Ishikawa (cell line): ENCODE measurements at regions not wholly inside any gene's neighbourhood (a gene's known extent, or its start where the extent isn't known, plus 50 kb on each side); places are given as distances from the start of the nearest gene placed in this dataset.

Experiments used
- CEBPB ChIP-seq: IDR thresholded peaks from 2 replicates; pipeline ENCODE4 v1.6.1; 2012
- CREB1 ChIP-seq: IDR thresholded peaks from 2 replicates; pipeline ENCODE4 v1.6.1; 2012; ENCODE audit warnings: low read depth
- EGR1 ChIP-seq: IDR thresholded peaks from 2 replicates; pipeline ENCODE4 v1.6.1; 2012
- EP300 ChIP-seq: IDR thresholded peaks from 2 replicates; pipeline ENCODE4 v1.6.1; 2012; ENCODE audit warnings: borderline replicate concordance
- FOXM1 ChIP-seq: IDR thresholded peaks from 2 replicates; pipeline ENCODE4 v1.6.1; 2012; ENCODE audit warnings: low read depth, borderline replicate concordance
- NFIC ChIP-seq: IDR thresholded peaks from 2 replicates; pipeline ENCODE4 v1.6.1; 2012
- RAD21 ChIP-seq: IDR thresholded peaks from 2 replicates; pipeline ENCODE4 v1.6.1; 2012; ENCODE audit warnings: low read depth
- TAF1 ChIP-seq: IDR thresholded peaks from 2 replicates; pipeline ENCODE4 v1.6.1; 2012; ENCODE audit warnings: low read depth, mild to moderate bottlenecking
- TCF12 ChIP-seq: IDR thresholded peaks from 2 replicates; pipeline ENCODE4 v1.6.1; 2012; ENCODE audit warnings: low read depth
- TEAD4 ChIP-seq: IDR thresholded peaks from 2 replicates; pipeline ENCODE4 v1.6.1; 2012
- YY1 ChIP-seq: IDR thresholded peaks from 2 replicates; pipeline ENCODE4 v1.6.1; 2012; ENCODE audit warnings: low read depth
- ZBTB7A ChIP-seq: IDR thresholded peaks from 2 replicates; pipeline ENCODE4 v1.6.1; 2012; ENCODE audit warnings: low read depth
- TF ChIP-seq, protein P1 (sequence below): IDR thresholded peaks from 2 replicates; pipeline ENCODE4 v1.6.1; 2012
- TF ChIP-seq, protein P2 (sequence below): IDR thresholded peaks from 2 replicates; pipeline ENCODE4 v1.6.1; 2012; ENCODE audit warnings: low read depth, mild to moderate bottlenecking
- TF ChIP-seq, protein P3 (sequence below): IDR thresholded peaks from 2 replicates; pipeline ENCODE4 v1.6.1; 2012

DNA sequence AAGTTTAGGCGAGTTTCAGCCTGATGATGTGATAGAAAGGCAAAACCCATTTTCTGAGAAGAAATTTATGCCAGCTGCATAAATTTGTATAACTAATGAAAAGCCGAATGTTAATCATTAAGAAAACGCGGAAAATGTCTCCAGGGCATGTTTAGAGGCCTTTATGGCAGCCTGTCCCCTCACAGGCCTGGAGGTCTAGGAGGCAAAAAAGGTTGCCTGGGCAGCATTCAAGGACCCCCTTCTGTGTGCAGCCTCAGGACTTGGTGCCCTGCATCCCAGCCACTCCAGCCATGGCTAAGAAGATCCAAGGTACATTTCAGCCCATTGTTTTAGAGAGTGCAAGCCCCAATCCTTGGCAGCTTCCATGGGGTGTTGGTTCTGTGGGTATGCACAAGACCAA, 614.2 kb downstream of the SLITRK5 start:
- TF ChIP-seq FOXM1 (no peak), TCF12 (no peak), EGR1 (no peak), YY1 (no peak), RAD21 (no peak)

DNA sequence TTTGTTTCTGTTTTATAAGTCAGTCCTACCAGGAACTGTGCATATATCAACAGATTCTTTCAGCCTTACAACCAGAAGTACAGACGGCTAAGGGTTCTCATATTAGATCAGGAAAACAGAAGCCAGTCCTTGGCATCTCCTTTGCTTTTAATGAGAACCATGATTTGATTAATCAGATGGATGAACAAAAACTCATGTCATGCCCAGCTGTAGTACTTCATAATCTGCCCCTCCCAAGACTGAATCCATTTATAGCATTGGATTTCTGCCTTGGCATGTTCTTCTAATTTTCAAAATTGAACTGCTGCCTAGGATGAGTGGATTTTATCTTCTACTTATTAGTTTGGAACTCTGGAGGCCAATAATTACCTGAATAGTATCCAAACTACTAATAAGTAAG, 617.2 kb downstream of the SLITRK5 start:
- TF ChIP-seq, protein P1, sequence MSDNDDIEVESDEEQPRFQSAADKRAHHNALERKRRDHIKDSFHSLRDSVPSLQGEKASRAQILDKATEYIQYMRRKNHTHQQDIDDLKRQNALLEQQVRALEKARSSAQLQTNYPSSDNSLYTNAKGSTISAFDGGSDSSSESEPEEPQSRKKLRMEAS = no peak
- no peak for TF ChIP-seq CREB1
- TF ChIP-seq CEBPB = no peak
- TF ChIP-seq NFIC = no peak
- no peak for TF ChIP-seq RAD21
- TF ChIP-seq, protein P2, sequence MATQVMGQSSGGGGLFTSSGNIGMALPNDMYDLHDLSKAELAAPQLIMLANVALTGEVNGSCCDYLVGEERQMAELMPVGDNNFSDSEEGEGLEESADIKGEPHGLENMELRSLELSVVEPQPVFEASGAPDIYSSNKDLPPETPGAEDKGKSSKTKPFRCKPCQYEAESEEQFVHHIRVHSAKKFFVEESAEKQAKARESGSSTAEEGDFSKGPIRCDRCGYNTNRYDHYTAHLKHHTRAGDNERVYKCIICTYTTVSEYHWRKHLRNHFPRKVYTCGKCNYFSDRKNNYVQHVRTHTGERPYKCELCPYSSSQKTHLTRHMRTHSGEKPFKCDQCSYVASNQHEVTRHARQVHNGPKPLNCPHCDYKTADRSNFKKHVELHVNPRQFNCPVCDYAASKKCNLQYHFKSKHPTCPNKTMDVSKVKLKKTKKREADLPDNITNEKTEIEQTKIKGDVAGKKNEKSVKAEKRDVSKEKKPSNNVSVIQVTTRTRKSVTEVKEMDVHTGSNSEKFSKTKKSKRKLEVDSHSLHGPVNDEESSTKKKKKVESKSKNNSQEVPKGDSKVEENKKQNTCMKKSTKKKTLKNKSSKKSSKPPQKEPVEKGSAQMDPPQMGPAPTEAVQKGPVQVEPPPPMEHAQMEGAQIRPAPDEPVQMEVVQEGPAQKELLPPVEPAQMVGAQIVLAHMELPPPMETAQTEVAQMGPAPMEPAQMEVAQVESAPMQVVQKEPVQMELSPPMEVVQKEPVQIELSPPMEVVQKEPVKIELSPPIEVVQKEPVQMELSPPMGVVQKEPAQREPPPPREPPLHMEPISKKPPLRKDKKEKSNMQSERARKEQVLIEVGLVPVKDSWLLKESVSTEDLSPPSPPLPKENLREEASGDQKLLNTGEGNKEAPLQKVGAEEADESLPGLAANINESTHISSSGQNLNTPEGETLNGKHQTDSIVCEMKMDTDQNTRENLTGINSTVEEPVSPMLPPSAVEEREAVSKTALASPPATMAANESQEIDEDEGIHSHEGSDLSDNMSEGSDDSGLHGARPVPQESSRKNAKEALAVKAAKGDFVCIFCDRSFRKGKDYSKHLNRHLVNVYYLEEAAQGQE = no peak
- TF ChIP-seq TEAD4 = no peak
- no peak for TF ChIP-seq TAF1

DNA sequence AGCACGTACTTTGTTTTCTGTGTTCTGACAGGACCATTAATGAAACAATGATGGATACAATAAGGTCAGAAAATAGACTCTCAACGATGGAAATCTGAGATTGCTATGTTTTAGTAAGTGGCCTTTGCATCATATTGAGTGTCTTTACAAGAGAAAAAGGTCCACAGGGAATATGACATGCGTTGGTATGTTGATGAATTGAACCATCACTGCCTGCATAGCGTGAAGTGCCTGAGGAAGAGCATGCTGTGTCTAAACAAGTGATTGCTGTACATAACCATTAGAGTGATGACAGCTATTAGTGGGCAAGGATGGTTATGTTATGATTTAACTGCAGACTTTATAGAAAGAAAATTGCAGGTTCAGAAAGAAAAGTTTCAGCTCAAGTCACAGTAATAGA, 623.2 kb downstream of the SLITRK5 start:
- TF ChIP-seq ZBTB7A (no peak), EGR1 (no peak), TEAD4 (no peak), FOXM1 (no peak)

DNA sequence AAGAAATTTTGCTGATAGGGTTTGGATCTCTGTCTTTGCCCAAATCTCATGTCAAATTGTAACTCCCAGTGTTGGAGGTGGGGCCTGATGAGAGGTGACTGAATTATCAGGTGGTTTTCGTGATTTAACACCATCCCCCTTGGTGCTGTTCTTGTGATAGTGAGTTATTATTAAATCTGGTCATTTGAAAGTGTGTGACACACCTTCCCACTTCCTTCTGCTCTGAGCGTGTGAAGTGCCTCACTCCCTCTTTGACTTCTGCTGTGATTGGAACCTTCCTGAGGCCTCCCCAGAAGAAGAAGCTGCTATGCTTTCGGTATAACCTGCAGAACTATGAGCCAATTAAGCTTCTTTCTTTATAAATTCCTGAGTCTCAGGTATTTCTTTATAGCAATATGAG, 632.0 kb downstream of the SLITRK5 start:
- no peak for TF ChIP-seq TAF1
- TF ChIP-seq CREB1 = no peak
- TF ChIP-seq TCF12 = no peak
- no peak for TF ChIP-seq ZBTB7A
- TF ChIP-seq RAD21 = no peak
- no peak for TF ChIP-seq NFIC
- TF ChIP-seq TEAD4 = no peak
- no peak for TF ChIP-seq YY1
- TF ChIP-seq, protein P2 = no peak
- TF ChIP-seq, protein P3, sequence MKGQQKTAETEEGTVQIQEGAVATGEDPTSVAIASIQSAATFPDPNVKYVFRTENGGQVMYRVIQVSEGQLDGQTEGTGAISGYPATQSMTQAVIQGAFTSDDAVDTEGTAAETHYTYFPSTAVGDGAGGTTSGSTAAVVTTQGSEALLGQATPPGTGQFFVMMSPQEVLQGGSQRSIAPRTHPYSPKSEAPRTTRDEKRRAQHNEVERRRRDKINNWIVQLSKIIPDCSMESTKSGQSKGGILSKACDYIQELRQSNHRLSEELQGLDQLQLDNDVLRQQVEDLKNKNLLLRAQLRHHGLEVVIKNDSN = no peak
- no peak for TF ChIP-seq CEBPB
- TF ChIP-seq, protein P1 = no peak
- no peak for TF ChIP-seq EP300
- TF ChIP-seq FOXM1 = no peak
- no peak for TF ChIP-seq EGR1

DNA sequence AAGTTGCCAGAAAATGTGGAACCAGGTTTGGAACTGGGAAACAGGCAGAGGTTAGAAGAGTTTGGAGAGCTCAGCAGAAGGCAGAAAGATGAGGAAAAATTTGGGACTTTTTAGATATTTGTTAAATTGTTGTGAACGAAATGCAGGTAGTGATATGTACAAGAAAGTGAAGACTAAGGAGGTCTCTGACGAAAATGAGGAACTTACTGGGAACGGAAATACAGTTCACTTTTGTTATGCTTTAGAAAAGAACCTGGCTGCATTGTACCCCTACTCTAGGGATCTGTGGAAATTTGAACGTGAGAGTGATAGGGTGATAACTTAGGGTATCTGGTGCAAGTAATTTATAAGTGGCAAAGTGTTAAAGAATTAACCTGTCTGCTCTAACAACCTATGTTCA, 632.4 kb downstream of the SLITRK5 start:
- TF ChIP-seq CREB1 = no peak
- no peak for TF ChIP-seq FOXM1

DNA sequence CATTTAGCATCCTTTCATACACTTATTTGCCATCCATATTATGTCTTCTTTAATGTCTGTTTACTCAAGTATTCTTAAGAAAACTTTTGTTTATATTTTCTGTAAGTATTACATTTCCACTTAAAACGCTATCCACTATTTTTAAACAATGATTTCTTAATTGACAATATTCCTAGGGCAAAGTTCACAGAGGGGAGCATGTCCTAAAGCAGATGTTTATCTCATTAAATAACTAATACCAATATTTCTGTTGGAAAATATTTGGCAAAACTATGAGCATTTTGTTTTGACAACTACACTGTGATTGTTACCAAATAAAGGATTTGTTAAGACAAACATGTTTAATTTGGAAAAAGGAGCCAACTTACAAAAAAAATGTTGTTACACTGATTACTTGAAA, 643.3 kb downstream of the SLITRK5 start:
- TF ChIP-seq FOXM1 = no peak
- TF ChIP-seq, protein P2 = no peak
- no peak for TF ChIP-seq TCF12
- TF ChIP-seq RAD21 = no peak
- TF ChIP-seq CREB1 = no peak
- no peak for TF ChIP-seq EGR1
- TF ChIP-seq YY1 = no peak
- no peak for TF ChIP-seq TAF1
- no peak for TF ChIP-seq TEAD4
- TF ChIP-seq ZBTB7A = no peak
- TF ChIP-seq NFIC = no peak
- TF ChIP-seq, protein P3 = no peak
- no peak for TF ChIP-seq CEBPB
- TF ChIP-seq, protein P1 = no peak
- no peak for TF ChIP-seq EP300
